K562 (cell line): ENCODE measurements at regions not wholly inside any gene's neighbourhood (a gene's known extent, or its start where the extent isn't known, plus 50 kb on each side); places are given as distances from the start of the nearest gene placed in this dataset.

Source experiments
- ATAC-seq: fragments of 200-7000 bp; cut with Tn5 transposase; 3 replicates; pipeline ENCODE4 v1.9.1; 2020; ENCODE audit warnings: moderate library complexity
- BruUV-seq: library from RNA; stranded (reverse); fragments of 400-500 nt; replicated peaks from 2 replicates; lab custom pipeline; 2021; lab: Mats Ljungman, UMichigan
- CTCF ChIA-PET: fragments of 300-600 bp; formaldehyde crosslinking; extraction: SDS; loops from one replicate; lab custom pipeline; 2021; ENCODE audit warnings: low intra/inter-chr PET ratio; lab: Yijun Ruan, JAX
- POLR2A ChIA-PET: fragments of 300-600, 350-650 bp; sonication (Branson Sonifier 250); formaldehyde crosslinking; extraction: SDS; loops from one replicate; lab custom pipeline; 2021; ENCODE audit warnings: antibody characterized with exemption, inconsistent platforms; lab: Yijun Ruan, JAX
- DNase-seq, 4 experiments: peaks; one replicate each; pipeline versions ENCODE4 v3.0.0 to v3.0.0-alpha.2; 2011 to 2018; ENCODE audit warnings: low spot score in 3 of 4, mixed read lengths in 3 of 4; ENCODE audit errors: extremely low read depth in 1 of 4
- FAIRE-seq: peaks from 2 replicates; lab custom pipeline; 2011; peaks lifted over from hg19 to GRCh38; lab: Jason Lieb, UNC
- H2AFZ ChIP-seq: 2 replicates; pipeline ENCODE4 v1.6.0; 2011; ENCODE audit warnings: low read depth, low read length, control low read depth, inconsistent platforms
- H3K27ac ChIP-seq: fragments of 200-600 bp; 3 replicates; pipeline ENCODE4 v1.8.0; 2011; ENCODE audit warnings: low read depth, mild to moderate bottlenecking, control low read depth, inconsistent platforms, low read length, moderate library complexity, mixed read lengths; ENCODE audit errors: extremely low read depth
- H3K27me3 ChIP-seq, 2 experiments: fragments of 300-600 bp in 1 of 2; 2 replicates in 1 of 2; 3 replicates in 1 of 2; pipeline versions ENCODE4 v1.6.0 to v1.8.0; 2011; ENCODE audit warnings: inconsistent platforms in 2 of 2, low read length in 2 of 2, mild to moderate bottlenecking in 1 of 2, mixed read lengths in 1 of 2, moderate library complexity in 1 of 2; ENCODE audit not compliant: control insufficient read depth in 2 of 2, insufficient read depth in 2 of 2
- H3K36me3 ChIP-seq: fragments of 300-600 bp; 3 replicates; pipeline ENCODE4 v1.8.0; 2011; ENCODE audit warnings: mild to moderate bottlenecking, low read length, inconsistent platforms; ENCODE audit not compliant: control insufficient read depth, insufficient read depth
- H3K4me1 ChIP-seq, 2 experiments: fragments of 200-600 bp in 1 of 2; replicated peaks in 1 of 2; 2 replicates in 1 of 2; 3 replicates in 1 of 2; pipeline versions ENCODE4 v1.5.1 to v1.8.0; 2011; ENCODE audit warnings: inconsistent platforms in 2 of 2, low read length in 2 of 2, mild to moderate bottlenecking in 1 of 2, mixed read lengths in 1 of 2, moderate library complexity in 1 of 2; ENCODE audit not compliant: control insufficient read depth in 2 of 2, insufficient read depth in 2 of 2
- H3K4me2 ChIP-seq: 2 replicates; pipeline ENCODE4 v1.6.1; 2011; ENCODE audit warnings: low read length, control low read depth, inconsistent platforms, mixed read lengths; ENCODE audit not compliant: insufficient read depth
- H3K4me3 ChIP-seq: fragments of 200-600 bp; sonication (generic), shearing (Covaris generic); 2 replicates; pipeline ENCODE4 v1.5.1; 2016; ENCODE audit warnings: control low read depth, inconsistent platforms
- H3K79me2 ChIP-seq: fragments of 200-600 bp; 3 replicates; pipeline ENCODE4 v1.8.0; 2011; ENCODE audit warnings: low read length, inconsistent platforms; ENCODE audit not compliant: control insufficient read depth, insufficient read depth
- H3K9ac ChIP-seq, 2 experiments: 2 replicates each; pipeline versions ENCODE4 v1.6.0 to v1.6.1; 2011; ENCODE audit warnings: low read depth in 2 of 2, low read length in 2 of 2, control low read depth in 1 of 2, inconsistent platforms in 1 of 2, mild to moderate bottlenecking in 1 of 2, mixed read lengths in 1 of 2; ENCODE audit not compliant: insufficient read depth in 1 of 2
- H3K9me1 ChIP-seq: one replicate; pipeline ENCODE4 v1.6.0; 2011; ENCODE audit warnings: inconsistent platforms, mild to moderate bottlenecking, low read length, moderate library complexity; ENCODE audit not compliant: control insufficient read depth, insufficient read depth
- H3K9me3 ChIP-seq: replicated peaks from 2 replicates; pipeline ENCODE4 v1.5.1; 2011; ENCODE audit warnings: low read depth, low read length, inconsistent platforms; ENCODE audit not compliant: control insufficient read depth, insufficient read depth
- H4K20me1 ChIP-seq: replicated peaks from 2 replicates; pipeline ENCODE4 v1.6.1; 2011; ENCODE audit warnings: low read length, inconsistent platforms, mixed read lengths; ENCODE audit not compliant: control insufficient read depth, insufficient read depth
- CBX2 ChIP-seq: fragments of 200-600 bp; sonication (generic); IDR thresholded peaks from one replicate; pipeline ENCODE4 v1.6.1; 2012; ENCODE audit warnings: mild to moderate bottlenecking, low read length, inconsistent platforms; ENCODE audit not compliant: insufficient read depth, poor library complexity, severe bottlenecking
- CHCHD3 ChIP-seq: fragments of 250-450 bp; sonication (Bioruptor Pico); IDR thresholded peaks from 2 replicates; pipeline ENCODE4 v2.1.2; 2022; ENCODE audit warnings: mild to moderate bottlenecking
- CHD4 ChIP-seq: fragments of 200-600 bp; sonication (generic); IDR thresholded peaks from 3 replicates; pipeline ENCODE4 v1.6.1; 2012; ENCODE audit warnings: low read depth, mild to moderate bottlenecking, mixed read lengths, low read length, inconsistent platforms; ENCODE audit not compliant: insufficient read depth, insufficient replicate concordance, poor library complexity, severe bottlenecking
- HNRNPK ChIP-seq: fragments of 200-400 bp; formaldehyde crosslinking; IDR thresholded peaks from one replicate; pipeline ENCODE4 v1.6.1; 2018; ENCODE audit warnings: mild to moderate bottlenecking, low read depth, low read length; ENCODE audit not compliant: poor library complexity, severe bottlenecking
- MAFF ChIP-seq: IDR thresholded peaks from 2 replicates; pipeline ENCODE4 v1.6.1; 2012; ENCODE audit warnings: low read length, improper control_type of control experiment
- NR2C2 ChIP-seq, 2 experiments: fragments of 200-800 bp in 1 of 2; sonication (Bioruptor generic) in 1 of 2; sonication (generic) in 1 of 2; formaldehyde crosslinking in 1 of 2; IDR thresholded peaks; 2 replicates each; pipeline versions ENCODE4 v1.6.1 to v1.8.0; 2016 to 2022; ENCODE audit warnings: mild to moderate bottlenecking in 1 of 2, missing compliant biosample characterization in 1 of 2, missing genetic modification characterization in 1 of 2, missing genetic modification reagents in 1 of 2
- SP1 ChIP-seq: sonication (generic); formaldehyde crosslinking; IDR thresholded peaks from 2 replicates; pipeline ENCODE4 v1.8.1; 2022; ENCODE audit warnings: mild to moderate bottlenecking, missing genetic modification reagents
- TAF1 ChIP-seq: IDR thresholded peaks from 2 replicates; pipeline ENCODE4 v1.6.1; 2011; ENCODE audit warnings: mild to moderate bottlenecking, low read length, moderate library complexity; ENCODE audit not compliant: insufficient read depth, control insufficient read depth, severe bottlenecking; ENCODE audit errors: extremely low read depth
- THRAP3 ChIP-seq: fragments of 450-650 bp; IDR thresholded peaks from 2 replicates; pipeline ENCODE4 v1.6.1; 2016; ENCODE audit warnings: mild to moderate bottlenecking, inconsistent platforms, borderline replicate concordance
- ZKSCAN3 ChIP-seq: fragments of 250-450 bp; sonication (Bioruptor Pico); IDR thresholded peaks from 2 replicates; pipeline ENCODE4 v1.4.0; 2020
- ZNF143 ChIP-seq: sonication (generic); formaldehyde crosslinking; IDR thresholded peaks from 2 replicates; pipeline ENCODE4 v1.9.0; 2022; ENCODE audit warnings: mild to moderate bottlenecking, missing genetic modification reagents
- ZNF212 ChIP-seq: fragments of 450-650 bp; formaldehyde crosslinking; IDR thresholded peaks from 2 replicates; pipeline ENCODE4 v1.4.0; 2020; ENCODE audit warnings: mild to moderate bottlenecking
- WGBS: fragments of 100-300 bp; shearing (Covaris generic); methylation state at CpG from one replicate; pipeline ENCODE4 v1.1.6; 2016; ENCODE audit warnings: low coverage, mixed read lengths; ENCODE audit not compliant: insufficient coverage; ENCODE audit errors: missing lambda C conversion rate; 5-methylcytosine and 5-hydroxymethylcytosine counted together
- in situ Hi-C: fragments of 300-500 bp; cut with MboI; formaldehyde crosslinking; loops from 4 replicates; pipeline ENCODE4 v1.15.0; 2018; ENCODE audit warnings: inconsistent platforms, mixed read lengths
- intact Hi-C: fragments of 100-400 bp; cut with micrococcal nuclease; formaldehyde crosslinking; loops from 2 replicates; pipeline ENCODE4 v1.14.2; 2022
- TF ChIP-seq, protein P1 (sequence below): IDR thresholded peaks from 2 replicates; pipeline ENCODE4 v1.6.1; 2011; ENCODE audit warnings: borderline replicate concordance, low read depth, mild to moderate bottlenecking, moderate library complexity, low read length; ENCODE audit not compliant: insufficient read depth, poor library complexity, severe bottlenecking
- TF ChIP-seq, protein P2 (sequence below): IDR thresholded peaks from 3 replicates; pipeline ENCODE4 v1.6.1; 2011; ENCODE audit warnings: borderline replicate concordance, mild to moderate bottlenecking; ENCODE audit not compliant: insufficient read length, insufficient read depth

DNA sequence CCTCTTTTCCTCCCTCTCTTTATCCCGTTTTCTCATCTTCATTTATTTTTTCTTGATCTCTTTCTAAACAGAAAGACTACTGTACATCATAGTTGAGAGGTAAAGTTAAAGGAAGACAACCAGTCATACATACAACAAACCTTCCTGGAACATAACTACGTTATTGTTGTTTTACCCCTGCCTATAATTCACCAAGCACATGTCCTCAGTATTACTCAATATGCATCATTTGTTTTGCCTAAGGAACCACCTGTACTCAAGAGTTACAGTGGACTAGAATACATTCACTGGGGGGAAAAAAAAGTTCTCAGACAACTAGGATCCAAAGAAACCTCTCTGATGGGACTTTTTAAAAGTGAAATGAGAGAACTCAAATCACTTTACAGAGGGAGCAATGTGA, 344.7 kb upstream of the RBMS3 start:
- intact Hi-C loops (no loop called here), in situ Hi-C loops (no loop called here)
- H3K36me3 ChIP-seq: no peaks in the 10 kb centered on the region
- WGBS: 4% methylated on average over 2 of the region's 2 CpGs
- H3K27me3 ChIP-seq: no peaks in the 10 kb centered on the region
- no peak for DNase-seq
- no peak overlapping the region for H2AFZ ChIP-seq
- ChIA-PET CTCF (no interaction called here), POLR2A (no interaction called here)
- H3K4me2 ChIP-seq: no peak overlapping the region
- no peaks in the 10 kb centered on the region for H3K79me2 ChIP-seq
- H3K9me1 ChIP-seq: no peaks in the 10 kb centered on the region
- no peak for ATAC-seq
- no peaks in the 10 kb centered on the region for H4K20me1 ChIP-seq
- no peaks in the 10 kb centered on the region for H3K4me1 ChIP-seq
- TF ChIP-seq ZKSCAN3 (CRISPR knock-in tag) (no peak), CHCHD3 (CRISPR knock-in tag) (no peak), TAF1 (no peak), ZNF212 (CRISPR knock-in tag) (no peak), CHD4 (no peak), ZNF143 (no peak), THRAP3 (no peak), CBX2 (no peak), NR2C2 (CRISPR knock-in tag; IDR thresholded peaks at IDR 0.05) (no peak), NR2C2 (tag; IDR thresholded peaks at IDR 0.05) (no peak), MAFF (no peak), HNRNPK (no peak), SP1 (CRISPR knock-in tag) (no peak)
- TF ChIP-seq, protein P1, sequence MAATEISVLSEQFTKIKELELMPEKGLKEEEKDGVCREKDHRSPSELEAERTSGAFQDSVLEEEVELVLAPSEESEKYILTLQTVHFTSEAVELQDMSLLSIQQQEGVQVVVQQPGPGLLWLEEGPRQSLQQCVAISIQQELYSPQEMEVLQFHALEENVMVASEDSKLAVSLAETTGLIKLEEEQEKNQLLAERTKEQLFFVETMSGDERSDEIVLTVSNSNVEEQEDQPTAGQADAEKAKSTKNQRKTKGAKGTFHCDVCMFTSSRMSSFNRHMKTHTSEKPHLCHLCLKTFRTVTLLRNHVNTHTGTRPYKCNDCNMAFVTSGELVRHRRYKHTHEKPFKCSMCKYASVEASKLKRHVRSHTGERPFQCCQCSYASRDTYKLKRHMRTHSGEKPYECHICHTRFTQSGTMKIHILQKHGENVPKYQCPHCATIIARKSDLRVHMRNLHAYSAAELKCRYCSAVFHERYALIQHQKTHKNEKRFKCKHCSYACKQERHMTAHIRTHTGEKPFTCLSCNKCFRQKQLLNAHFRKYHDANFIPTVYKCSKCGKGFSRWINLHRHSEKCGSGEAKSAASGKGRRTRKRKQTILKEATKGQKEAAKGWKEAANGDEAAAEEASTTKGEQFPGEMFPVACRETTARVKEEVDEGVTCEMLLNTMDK: no peak
- TF ChIP-seq, protein P2, sequence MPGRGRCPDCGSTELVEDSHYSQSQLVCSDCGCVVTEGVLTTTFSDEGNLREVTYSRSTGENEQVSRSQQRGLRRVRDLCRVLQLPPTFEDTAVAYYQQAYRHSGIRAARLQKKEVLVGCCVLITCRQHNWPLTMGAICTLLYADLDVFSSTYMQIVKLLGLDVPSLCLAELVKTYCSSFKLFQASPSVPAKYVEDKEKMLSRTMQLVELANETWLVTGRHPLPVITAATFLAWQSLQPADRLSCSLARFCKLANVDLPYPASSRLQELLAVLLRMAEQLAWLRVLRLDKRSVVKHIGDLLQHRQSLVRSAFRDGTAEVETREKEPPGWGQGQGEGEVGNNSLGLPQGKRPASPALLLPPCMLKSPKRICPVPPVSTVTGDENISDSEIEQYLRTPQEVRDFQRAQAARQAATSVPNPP: no peak
- no peak overlapping the region for H3K9ac ChIP-seq
- no peaks in the 10 kb centered on the region for H3K9me3 ChIP-seq
- BruUV-seq: no TSS peak
- no peak overlapping the region for H3K4me3 ChIP-seq
- no peak for FAIRE-seq
- H3K27ac ChIP-seq: no peak overlapping the region
